ENCODE measurements at regions not wholly inside any gene's neighbourhood (a gene's known extent, or its start where the extent isn't known, plus 50 kb on each side); places are given as distances from the start of the nearest gene placed in this dataset.
"Not testable (repeated sequence)": the region's sequence is repeated elsewhere in the genome, so short reads cannot be mapped to it uniquely, and the experiment has no call there.

DNA sequence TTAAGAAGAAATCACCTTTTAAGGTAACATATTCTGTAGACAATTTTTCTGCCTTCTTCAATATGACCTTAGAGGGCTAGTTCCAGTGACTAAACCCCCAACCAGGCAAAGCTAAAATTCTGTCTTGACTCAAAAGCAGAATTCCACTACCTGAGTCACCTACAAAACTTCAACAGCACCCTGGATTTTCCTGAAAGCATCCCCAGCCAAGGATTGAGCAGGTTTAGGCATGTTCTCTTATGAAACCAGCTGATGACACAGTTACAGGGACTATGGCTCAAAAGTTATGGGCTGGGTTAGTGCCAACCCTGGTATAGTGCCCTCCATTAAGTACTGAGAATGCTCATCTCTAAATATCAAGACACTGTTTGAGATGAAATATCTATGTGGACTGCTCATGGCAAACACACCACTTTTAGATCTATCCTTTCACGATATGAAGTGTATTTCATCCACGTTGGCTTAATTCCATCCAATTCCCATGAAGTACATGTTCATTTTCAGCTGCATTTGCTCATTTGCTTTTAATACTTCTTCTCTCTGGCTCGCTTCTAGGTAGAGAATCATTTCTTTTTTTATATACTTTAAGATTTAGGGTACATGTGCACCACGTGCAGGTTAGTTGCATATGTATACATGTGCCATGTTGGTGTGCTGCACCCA is 53.6 kb upstream of the TNFAIP3 start:
- Histone ChIP-seq H3K27me3 (ENCODE audit: insufficient read depth, low read length) (no peaks in the 10 kb centered on the region), H3K56ac (ENCODE audit: insufficient read length, low read depth, low read length) (no peak overlapping the region), H3K4me1 (ENCODE audit: insufficient read depth, low read length) (no peaks in the 10 kb centered on the region), H3K23ac (ENCODE audit: insufficient read length, low read depth, low read length) (no peak overlapping the region), H3K4me2 (ENCODE audit: insufficient read depth, insufficient read length, low read length) (no peak overlapping the region), H2BK20ac (ENCODE audit: low read depth, low read length, poor library complexity, severe bottlenecking) (no peak overlapping the region), H3T11ph (ENCODE audit: low read length) (no peak overlapping the region), H2BK12ac (ENCODE audit: insufficient read length, low read depth, low read length) (no peak overlapping the region), H3K27ac (ENCODE audit: insufficient read length, low read depth, low read length) (no peak overlapping the region), H3K23me2 (ENCODE audit: insufficient read length, low read depth, low read length, poor library complexity, severe bottlenecking) (no peaks in the 10 kb centered on the region), H4K20me1 (ENCODE audit: control insufficient read depth, insufficient read depth, insufficient read length) (no peaks in the 10 kb centered on the region), H2BK15ac (ENCODE audit: low read depth, low read length) (no peak overlapping the region), H3K18ac (ENCODE audit: insufficient read length, low read depth, low read length) (no peak overlapping the region), H2AK5ac (ENCODE audit: insufficient read length, low read length) (no peak overlapping the region), H2BK5ac (ENCODE audit: insufficient read length, low read length) (no peak overlapping the region), H4K5ac (ENCODE audit: insufficient read length, low read depth, low read length) (no peak overlapping the region), H3K9me3 (ENCODE audit: control insufficient read depth, low read depth, low read length) (no peaks in the 10 kb centered on the region), H4K91ac (ENCODE audit: insufficient read length, low read depth, low read length) (no peak overlapping the region), H4K8ac (replicated peaks; ENCODE audit: insufficient read length, low read depth, low read length) (no peak overlapping the region), H2AFZ (ENCODE audit: low read length) (no peak overlapping the region), H3K79me1 (ENCODE audit: insufficient read depth, low read depth, low read length, poor library complexity, severe bottlenecking) (no peaks in the 10 kb centered on the region), H3K79me2 (ENCODE audit: insufficient read depth, low read length) (no peaks in the 10 kb centered on the region), H2BK120ac (ENCODE audit: low read depth, low read length, poor library complexity, severe bottlenecking) (no peak overlapping the region), H3K9ac (ENCODE audit: extremely low read depth, insufficient read length, low read length) (no peak overlapping the region), H3K14ac (ENCODE audit: insufficient read depth, low read length) (no peak overlapping the region), H3K4ac (ENCODE audit: low read depth, low read length) (no peak overlapping the region)
- TF ChIP-seq, protein P1, sequence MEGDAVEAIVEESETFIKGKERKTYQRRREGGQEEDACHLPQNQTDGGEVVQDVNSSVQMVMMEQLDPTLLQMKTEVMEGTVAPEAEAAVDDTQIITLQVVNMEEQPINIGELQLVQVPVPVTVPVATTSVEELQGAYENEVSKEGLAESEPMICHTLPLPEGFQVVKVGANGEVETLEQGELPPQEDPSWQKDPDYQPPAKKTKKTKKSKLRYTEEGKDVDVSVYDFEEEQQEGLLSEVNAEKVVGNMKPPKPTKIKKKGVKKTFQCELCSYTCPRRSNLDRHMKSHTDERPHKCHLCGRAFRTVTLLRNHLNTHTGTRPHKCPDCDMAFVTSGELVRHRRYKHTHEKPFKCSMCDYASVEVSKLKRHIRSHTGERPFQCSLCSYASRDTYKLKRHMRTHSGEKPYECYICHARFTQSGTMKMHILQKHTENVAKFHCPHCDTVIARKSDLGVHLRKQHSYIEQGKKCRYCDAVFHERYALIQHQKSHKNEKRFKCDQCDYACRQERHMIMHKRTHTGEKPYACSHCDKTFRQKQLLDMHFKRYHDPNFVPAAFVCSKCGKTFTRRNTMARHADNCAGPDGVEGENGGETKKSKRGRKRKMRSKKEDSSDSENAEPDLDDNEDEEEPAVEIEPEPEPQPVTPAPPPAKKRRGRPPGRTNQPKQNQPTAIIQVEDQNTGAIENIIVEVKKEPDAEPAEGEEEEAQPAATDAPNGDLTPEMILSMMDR (conservative IDR thresholded peaks at IDR 0.05) = no peak
- Mint-ChIP-seq H3K27me3 (ENCODE audit: low read depth) (no peaks in the 10 kb centered on the region; the same call in 1 of the 2 replicates), H3K4me3 (no peak overlapping the region), H3K9me3 (no peaks in the 10 kb centered on the region), H3K4me1 (peaks cover 0 to 7% of the 10 kb centered on the region in 2 experiments; a peak in 2 of 4 replicates), H3K27ac (no peak overlapping the region), H3K36me3 (ENCODE audit: insufficient read depth in 1 of 3, low read depth in 3 of 3) (no peaks in the 10 kb centered on the region)
- no peak for DNase-seq
- no CpG with 5 or more reads among the region's 4 CpGs for WGBS (ENCODE audit: extremely low coverage, insufficient read length, low lambda C conversion rate)

DNA sequence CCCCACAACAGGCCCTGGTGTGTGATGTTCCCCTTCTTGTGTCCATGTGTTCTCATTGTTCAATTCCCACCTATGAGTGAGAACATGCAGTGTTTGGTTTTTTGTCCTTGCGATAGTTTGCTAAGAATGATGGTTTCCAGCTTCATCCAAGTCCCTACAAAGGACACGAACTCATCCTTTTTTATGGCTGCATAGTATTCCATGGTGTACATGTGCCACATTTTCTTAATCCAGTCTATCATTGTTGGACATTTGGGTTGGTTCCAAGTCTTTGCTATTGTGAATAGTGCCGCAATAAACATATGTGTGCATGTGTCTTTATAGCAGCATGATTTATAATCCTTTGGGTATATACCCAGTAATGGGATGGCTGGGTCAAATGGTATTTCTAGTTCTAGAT is 53.0 kb upstream of the TNFAIP3 start:
- H3K9me3 Mint-ChIP-seq; H3K56ac ChIP-seq (ENCODE audit: insufficient read length, low read depth, low read length); H2BK20ac ChIP-seq (ENCODE audit: low read depth, low read length, poor library complexity, severe bottlenecking); H3T11ph ChIP-seq (ENCODE audit: low read length); H2BK120ac ChIP-seq (ENCODE audit: low read depth, low read length, poor library complexity, severe bottlenecking); H4K91ac ChIP-seq (ENCODE audit: insufficient read length, low read depth, low read length); H3K9ac ChIP-seq (ENCODE audit: extremely low read depth, insufficient read length, low read length); H3K27me3 Mint-ChIP-seq (ENCODE audit: low read depth); H3K27me3 ChIP-seq (ENCODE audit: insufficient read depth, low read length); H4K5ac ChIP-seq (ENCODE audit: insufficient read length, low read depth, low read length); H3K27ac Mint-ChIP-seq; H2BK5ac ChIP-seq (ENCODE audit: insufficient read length, low read length); H3K23ac ChIP-seq (ENCODE audit: insufficient read length, low read depth, low read length); H2AFZ ChIP-seq (ENCODE audit: low read length); H3K27ac ChIP-seq (ENCODE audit: insufficient read length, low read depth, low read length); H3K79me1 ChIP-seq (ENCODE audit: insufficient read depth, low read depth, low read length, poor library complexity, severe bottlenecking); H3K4me3 Mint-ChIP-seq; H4K8ac ChIP-seq (replicated peaks; ENCODE audit: insufficient read length, low read depth, low read length); H3K4me1 ChIP-seq (ENCODE audit: insufficient read depth, low read length); DNase-seq; H3K4me2 ChIP-seq (ENCODE audit: insufficient read depth, insufficient read length, low read length); H3K4me1 Mint-ChIP-seq; H3K14ac ChIP-seq (ENCODE audit: insufficient read depth, low read length); H3K9me3 ChIP-seq (ENCODE audit: control insufficient read depth, low read depth, low read length); H3K36me3 Mint-ChIP-seq (ENCODE audit: insufficient read depth in 1 of 3, low read depth in 3 of 3); H2AK5ac ChIP-seq (ENCODE audit: insufficient read length, low read length); H3K23me2 ChIP-seq (ENCODE audit: insufficient read length, low read depth, low read length, poor library complexity, severe bottlenecking); H4K20me1 ChIP-seq (ENCODE audit: control insufficient read depth, insufficient read depth, insufficient read length); H2BK12ac ChIP-seq (ENCODE audit: insufficient read length, low read depth, low read length); H2BK15ac ChIP-seq (ENCODE audit: low read depth, low read length); H3K4ac ChIP-seq (ENCODE audit: low read depth, low read length); H3K18ac ChIP-seq (ENCODE audit: insufficient read length, low read depth, low read length); H3K79me2 ChIP-seq (ENCODE audit: insufficient read depth, low read length): not testable (repeated sequence)
- WGBS (ENCODE audit: extremely low coverage, insufficient read length, low lambda C conversion rate) = no CpG with 5 or more reads among the region's 3 CpGs

Data from H9 (cell line).